HEK293 (cell line): ENCODE measurements at regions not wholly inside any gene's neighbourhood (a gene's known extent, or its start where the extent isn't known, plus 50 kb on each side); places are given as distances from the start of the nearest gene placed in this dataset.

Experiments used
- CTCF ChIA-PET: fragments of 350-600 bp; formaldehyde crosslinking; extraction: SDS; loops from one replicate; lab custom pipeline; 2021; ENCODE audit warnings: antibody characterized with exemption; lab: Yijun Ruan, JAX
- POLR2A ChIA-PET: fragments of 300-600 bp; formaldehyde crosslinking; extraction: SDS; loops from one replicate; lab custom pipeline; 2020; ENCODE audit warnings: antibody characterized with exemption, inconsistent platforms; lab: Yijun Ruan, JAX
- H3K27ac ChIP-seq: fragments of 200-500 bp; sonication (Bioruptor generic); 2 replicates; pipeline ENCODE4 v1.5.1; 2014; ENCODE audit warnings: low read depth, low read length, control low read depth, inconsistent platforms; ENCODE audit errors: extremely low read depth
- H3K36me3 ChIP-seq, 2 experiments: fragments of 200-500 bp in 1 of 2; sonication (Bioruptor generic) in 1 of 2; 1 replicate in 1 of 2; 2 replicates in 1 of 2; pipeline ENCODE4 v1.5.1; 2014 to 2017; ENCODE audit warnings: inconsistent platforms in 2 of 2, low read length in 2 of 2; ENCODE audit not compliant: control insufficient read depth in 2 of 2, insufficient read depth in 1 of 2
- H3K4me1 ChIP-seq: fragments of 200-500 bp; sonication (Bioruptor generic); 2 replicates; pipeline ENCODE4 v1.5.1; 2014; ENCODE audit warnings: mild to moderate bottlenecking, low read length, inconsistent platforms; ENCODE audit not compliant: control insufficient read depth, insufficient read depth
- H3K4me3 ChIP-seq: 2 replicates; pipeline ENCODE4 v1.5.1; 2011; ENCODE audit warnings: low read depth, mild to moderate bottlenecking, control low read depth, low read length, moderate library complexity
- H3K9me3 ChIP-seq: fragments of 200-500 bp; sonication (Bioruptor generic); 2 replicates; pipeline ENCODE4 v1.5.1; 2014; ENCODE audit warnings: low read depth, low read length, inconsistent platforms; ENCODE audit not compliant: control insufficient read depth, insufficient read depth
- MEIS1 ChIP-seq: sonication (generic); formaldehyde crosslinking; IDR thresholded peaks from 2 replicates; pipeline ENCODE4 v1.8.1; 2022; ENCODE audit warnings: missing genetic modification reagents, mild to moderate bottlenecking, borderline replicate concordance
- TRIM28 ChIP-seq: IDR thresholded peaks from 2 replicates; pipeline ENCODE4 v1.6.1; 2011; ENCODE audit warnings: low read length, control low read depth, borderline replicate concordance
- ZNF132 ChIP-seq: fragments of 450-650 bp; formaldehyde crosslinking; IDR thresholded peaks from 2 replicates; pipeline ENCODE4 v1.5.1; 2017; ENCODE audit warnings: missing biosample characterization, missing genetic modification characterization, borderline replicate concordance
- ZNF16 ChIP-seq: fragments of 450-650 bp; formaldehyde crosslinking; IDR thresholded peaks from 2 replicates; pipeline ENCODE4 v1.5.1; 2016; ENCODE audit warnings: low read depth, missing biosample characterization, missing genetic modification characterization
- ZNF214 ChIP-seq: fragments of 450-650 bp; formaldehyde crosslinking; IDR thresholded peaks from 2 replicates; pipeline ENCODE4 v1.5.1; 2017; ENCODE audit warnings: missing biosample characterization, mild to moderate bottlenecking, missing genetic modification characterization, borderline replicate concordance
- ZNF221 ChIP-seq: fragments of 450-650 bp; formaldehyde crosslinking; IDR thresholded peaks from 2 replicates; pipeline ENCODE4 v1.5.1; 2017; ENCODE audit warnings: missing biosample characterization, missing genetic modification characterization, borderline replicate concordance
- ZNF350 ChIP-seq: fragments of 450-650 bp; formaldehyde crosslinking; IDR thresholded peaks from 2 replicates; pipeline ENCODE4 v1.5.0; 2017; ENCODE audit warnings: missing biosample characterization, mild to moderate bottlenecking, missing genetic modification characterization
- ZNF404 ChIP-seq: fragments of 450-650 bp; formaldehyde crosslinking; IDR thresholded peaks from 2 replicates; pipeline ENCODE4 v1.5.1; 2017; ENCODE audit warnings: missing biosample characterization, missing genetic modification characterization
- ZNF510 ChIP-seq: fragments of 450-650 bp; formaldehyde crosslinking; IDR thresholded peaks from 2 replicates; pipeline ENCODE4 v1.5.1; 2018; ENCODE audit warnings: mild to moderate bottlenecking, missing genetic modification characterization, missing biosample characterization; ENCODE audit not compliant: insufficient replicate concordance
- ZNF521 ChIP-seq: fragments of 450-650 bp; formaldehyde crosslinking; IDR thresholded peaks from 2 replicates; pipeline ENCODE4 v1.5.1; 2017; ENCODE audit warnings: missing biosample characterization, mild to moderate bottlenecking, missing genetic modification characterization
- ZNF571 ChIP-seq: fragments of 450-650 bp; formaldehyde crosslinking; IDR thresholded peaks from 2 replicates; pipeline ENCODE4 v1.5.0; 2017; ENCODE audit warnings: missing biosample characterization, missing genetic modification characterization
- ZNF791 ChIP-seq: fragments of 450-650 bp; formaldehyde crosslinking; IDR thresholded peaks from 2 replicates; pipeline ENCODE4 v1.5.1; 2016; ENCODE audit warnings: missing biosample characterization, missing genetic modification characterization
- TF ChIP-seq, protein P1 (sequence below): fragments of 450-650 bp; formaldehyde crosslinking; IDR thresholded peaks from 2 replicates; pipeline ENCODE4 v1.5.1; 2017; ENCODE audit warnings: missing biosample characterization, missing genetic modification characterization
- TF ChIP-seq, protein P2 (sequence below): fragments of 450-650 bp; formaldehyde crosslinking; IDR thresholded peaks from 2 replicates; pipeline ENCODE4 v1.5.1; 2016; ENCODE audit warnings: missing biosample characterization, missing genetic modification characterization
- TF ChIP-seq, protein P3 (sequence below): fragments of 450-650 bp; formaldehyde crosslinking; IDR thresholded peaks from 2 replicates; pipeline ENCODE4 v1.5.1; 2016; ENCODE audit warnings: missing biosample characterization, missing genetic modification characterization
- TF ChIP-seq, protein P4 (sequence below): fragments of 450-650 bp; formaldehyde crosslinking; IDR thresholded peaks from 2 replicates; pipeline ENCODE4 v1.5.1; 2016; ENCODE audit warnings: missing biosample characterization, missing genetic modification characterization
- TF ChIP-seq, protein P5 (sequence below): IDR thresholded peaks from 2 replicates; pipeline ENCODE4 v1.6.1; 2011; ENCODE audit warnings: mild to moderate bottlenecking, low read depth, low read length, borderline replicate concordance
- TF ChIP-seq, protein P6 (sequence below): fragments of 450-650 bp; formaldehyde crosslinking; IDR thresholded peaks from 2 replicates; pipeline ENCODE4 v1.5.0; 2017; ENCODE audit warnings: missing biosample characterization, missing genetic modification characterization, borderline replicate concordance
- TF ChIP-seq, protein P7 (sequence below): fragments of 450-650 bp; formaldehyde crosslinking; IDR thresholded peaks from 2 replicates; pipeline ENCODE4 v1.5.1; 2016; ENCODE audit warnings: missing biosample characterization, missing genetic modification characterization

DNA sequence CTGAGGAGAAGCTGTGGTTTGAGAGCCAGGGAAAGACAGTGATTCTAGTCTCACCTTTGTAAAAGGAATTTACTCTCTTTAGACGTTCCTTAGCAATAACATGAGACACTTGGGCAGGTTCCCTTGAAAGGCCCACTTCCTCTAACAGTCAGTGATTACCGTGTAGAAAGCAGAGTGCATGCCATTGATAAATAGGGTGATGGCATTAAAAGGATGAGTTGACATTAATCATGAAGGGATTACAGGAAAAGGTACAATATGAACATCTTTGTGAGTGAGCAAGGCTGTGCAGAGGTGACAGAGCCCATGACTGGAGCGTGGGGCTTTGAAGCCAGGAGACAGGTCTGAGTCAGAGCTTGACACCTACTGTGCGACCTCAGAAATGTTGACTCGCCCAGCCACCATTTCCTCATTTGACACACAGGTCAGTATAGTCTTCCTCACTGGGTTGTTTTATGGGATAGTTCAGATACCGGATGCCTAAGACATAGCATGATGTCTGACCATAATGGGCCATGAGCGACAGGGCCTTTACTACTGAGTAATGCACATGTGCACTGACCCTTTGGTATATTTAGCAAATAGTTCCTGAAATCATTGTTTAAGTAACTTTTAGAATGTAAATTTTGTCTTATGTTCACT is 341.7 kb upstream of the MTNR1B start:
- no peaks in the 10 kb centered on the region for H3K4me1 ChIP-seq
- no peak overlapping the region for H3K27ac ChIP-seq
- TF ChIP-seq ZNF510 (no peak), ZNF132 (tag by site-specific recombination) (no peak), ZNF221 (no peak), ZNF521 (no peak), ZNF16 (tag by site-specific recombination) (no peak), ZNF571 (tag by site-specific recombination) (no peak)
- TF ChIP-seq, protein P1, sequence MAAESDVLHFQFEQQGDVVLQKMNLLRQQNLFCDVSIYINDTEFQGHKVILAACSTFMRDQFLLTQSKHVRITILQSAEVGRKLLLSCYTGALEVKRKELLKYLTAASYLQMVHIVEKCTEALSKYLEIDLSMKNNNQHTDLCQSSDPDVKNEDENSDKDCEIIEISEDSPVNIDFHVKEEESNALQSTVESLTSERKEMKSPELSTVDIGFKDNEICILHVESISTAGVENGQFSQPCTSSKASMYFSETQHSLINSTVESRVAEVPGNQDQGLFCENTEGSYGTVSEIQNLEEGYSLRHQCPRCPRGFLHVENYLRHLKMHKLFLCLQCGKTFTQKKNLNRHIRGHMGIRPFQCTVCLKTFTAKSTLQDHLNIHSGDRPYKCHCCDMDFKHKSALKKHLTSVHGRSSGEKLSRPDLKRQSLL (tag by site-specific recombination), result no peak
- TF ChIP-seq, protein P2, sequence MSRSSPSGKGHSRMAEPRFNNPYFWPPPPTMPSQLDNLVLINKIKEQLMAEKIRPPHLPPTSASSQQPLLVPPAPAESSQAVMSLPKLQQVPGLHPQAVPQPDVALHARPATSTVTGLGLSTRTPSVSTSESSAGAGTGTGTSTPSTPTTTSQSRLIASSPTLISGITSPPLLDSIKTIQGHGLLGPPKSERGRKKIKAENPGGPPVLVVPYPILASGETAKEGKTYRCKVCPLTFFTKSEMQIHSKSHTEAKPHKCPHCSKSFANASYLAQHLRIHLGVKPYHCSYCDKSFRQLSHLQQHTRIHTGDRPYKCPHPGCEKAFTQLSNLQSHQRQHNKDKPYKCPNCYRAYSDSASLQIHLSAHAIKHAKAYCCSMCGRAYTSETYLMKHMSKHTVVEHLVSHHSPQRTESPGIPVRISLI (tag by site-specific recombination), result no peak
- TF ChIP-seq, protein P3, sequence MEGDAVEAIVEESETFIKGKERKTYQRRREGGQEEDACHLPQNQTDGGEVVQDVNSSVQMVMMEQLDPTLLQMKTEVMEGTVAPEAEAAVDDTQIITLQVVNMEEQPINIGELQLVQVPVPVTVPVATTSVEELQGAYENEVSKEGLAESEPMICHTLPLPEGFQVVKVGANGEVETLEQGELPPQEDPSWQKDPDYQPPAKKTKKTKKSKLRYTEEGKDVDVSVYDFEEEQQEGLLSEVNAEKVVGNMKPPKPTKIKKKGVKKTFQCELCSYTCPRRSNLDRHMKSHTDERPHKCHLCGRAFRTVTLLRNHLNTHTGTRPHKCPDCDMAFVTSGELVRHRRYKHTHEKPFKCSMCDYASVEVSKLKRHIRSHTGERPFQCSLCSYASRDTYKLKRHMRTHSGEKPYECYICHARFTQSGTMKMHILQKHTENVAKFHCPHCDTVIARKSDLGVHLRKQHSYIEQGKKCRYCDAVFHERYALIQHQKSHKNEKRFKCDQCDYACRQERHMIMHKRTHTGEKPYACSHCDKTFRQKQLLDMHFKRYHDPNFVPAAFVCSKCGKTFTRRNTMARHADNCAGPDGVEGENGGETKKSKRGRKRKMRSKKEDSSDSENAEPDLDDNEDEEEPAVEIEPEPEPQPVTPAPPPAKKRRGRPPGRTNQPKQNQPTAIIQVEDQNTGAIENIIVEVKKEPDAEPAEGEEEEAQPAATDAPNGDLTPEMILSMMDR, result no peak
- no peaks in the 10 kb centered on the region for H3K9me3 ChIP-seq
- ChIA-PET POLR2A (no interaction called here), CTCF (interaction anchor here (1.0 kb wide), 1 partner anchor 14 kb away, joined by 3 read pairs; no protein-coding TSS in a partner anchor)
- no peak overlapping the region for H3K4me3 ChIP-seq
- no peaks in the 10 kb centered on the region for H3K36me3 ChIP-seq

DNA sequence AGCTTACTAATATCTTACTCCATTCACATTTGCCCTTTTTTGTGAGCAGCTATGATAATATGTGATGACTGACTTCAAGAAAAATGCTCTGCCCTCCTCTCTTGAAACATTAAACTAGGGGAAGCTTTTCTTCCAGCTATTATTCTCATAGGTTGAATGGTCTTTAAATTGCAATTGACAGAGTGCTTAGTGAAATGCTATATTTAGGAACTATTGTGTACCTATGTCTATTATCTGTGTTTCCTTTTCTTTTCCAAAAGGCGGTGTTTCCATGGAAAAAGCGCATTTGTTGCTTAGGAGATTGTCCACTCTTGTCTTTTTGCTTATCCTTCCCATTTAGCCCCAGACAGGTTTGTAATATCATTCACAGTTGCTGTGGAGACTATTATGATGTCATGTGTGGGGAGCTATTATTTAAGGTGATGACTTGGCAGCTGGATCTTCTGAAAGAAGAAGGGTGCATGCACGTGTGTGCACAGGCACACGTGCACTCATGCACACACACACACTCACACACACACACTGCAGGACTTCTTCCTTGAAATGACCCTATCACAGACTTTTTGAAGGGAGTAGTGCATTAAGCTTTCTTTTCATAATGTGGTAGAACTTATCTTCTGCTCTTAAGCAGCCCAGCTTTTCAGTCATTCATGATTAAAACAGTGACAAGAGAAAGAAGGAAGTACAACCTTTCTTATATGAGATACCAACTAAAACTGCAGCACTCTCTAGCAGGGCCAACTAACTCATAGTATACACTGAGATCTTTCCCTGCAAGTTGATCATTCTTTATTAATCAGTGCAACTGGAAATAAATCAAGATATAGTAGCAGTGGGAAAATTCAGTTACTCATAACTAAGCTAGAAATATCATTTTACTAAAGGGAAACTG is 340.8 kb upstream of the MTNR1B start:
- ChIA-PET CTCF (interaction anchor here (1.0 kb wide), 1 partner anchor 13 kb away, joined by 3 read pairs; no protein-coding TSS in a partner anchor), POLR2A (no interaction called here)

More for the DNA sequence above, 340.8 kb upstream of the MTNR1B start:
- TF ChIP-seq MEIS1 (CRISPR knock-in tag), result no peak
- TF ChIP-seq, protein P4, sequence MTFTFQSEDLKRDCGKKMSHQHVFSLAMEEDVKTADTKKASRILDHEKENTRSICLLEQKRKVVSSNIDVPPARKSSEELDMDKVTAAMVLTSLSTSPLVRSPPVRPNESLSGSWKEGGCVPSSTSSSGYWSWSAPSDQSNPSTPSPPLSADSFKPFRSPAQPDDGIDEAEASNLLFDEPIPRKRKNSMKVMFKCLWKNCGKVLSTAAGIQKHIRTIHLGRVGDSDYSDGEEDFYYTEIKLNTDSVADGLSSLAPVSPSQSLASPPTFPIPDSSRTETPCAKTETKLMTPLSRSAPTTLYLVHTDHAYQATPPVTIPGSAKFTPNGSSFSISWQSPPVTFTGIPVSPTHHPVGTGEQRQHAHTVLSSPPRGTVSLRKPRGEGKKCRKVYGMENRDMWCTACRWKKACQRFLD (tag by site-specific recombination), result no peak
- TF ChIP-seq ZNF791 (tag by site-specific recombination), result no peak
- TF ChIP-seq, protein P5, sequence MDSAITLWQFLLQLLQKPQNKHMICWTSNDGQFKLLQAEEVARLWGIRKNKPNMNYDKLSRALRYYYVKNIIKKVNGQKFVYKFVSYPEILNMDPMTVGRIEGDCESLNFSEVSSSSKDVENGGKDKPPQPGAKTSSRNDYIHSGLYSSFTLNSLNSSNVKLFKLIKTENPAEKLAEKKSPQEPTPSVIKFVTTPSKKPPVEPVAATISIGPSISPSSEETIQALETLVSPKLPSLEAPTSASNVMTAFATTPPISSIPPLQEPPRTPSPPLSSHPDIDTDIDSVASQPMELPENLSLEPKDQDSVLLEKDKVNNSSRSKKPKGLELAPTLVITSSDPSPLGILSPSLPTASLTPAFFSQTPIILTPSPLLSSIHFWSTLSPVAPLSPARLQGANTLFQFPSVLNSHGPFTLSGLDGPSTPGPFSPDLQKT, result no peak
- TF ChIP-seq, protein P6, sequence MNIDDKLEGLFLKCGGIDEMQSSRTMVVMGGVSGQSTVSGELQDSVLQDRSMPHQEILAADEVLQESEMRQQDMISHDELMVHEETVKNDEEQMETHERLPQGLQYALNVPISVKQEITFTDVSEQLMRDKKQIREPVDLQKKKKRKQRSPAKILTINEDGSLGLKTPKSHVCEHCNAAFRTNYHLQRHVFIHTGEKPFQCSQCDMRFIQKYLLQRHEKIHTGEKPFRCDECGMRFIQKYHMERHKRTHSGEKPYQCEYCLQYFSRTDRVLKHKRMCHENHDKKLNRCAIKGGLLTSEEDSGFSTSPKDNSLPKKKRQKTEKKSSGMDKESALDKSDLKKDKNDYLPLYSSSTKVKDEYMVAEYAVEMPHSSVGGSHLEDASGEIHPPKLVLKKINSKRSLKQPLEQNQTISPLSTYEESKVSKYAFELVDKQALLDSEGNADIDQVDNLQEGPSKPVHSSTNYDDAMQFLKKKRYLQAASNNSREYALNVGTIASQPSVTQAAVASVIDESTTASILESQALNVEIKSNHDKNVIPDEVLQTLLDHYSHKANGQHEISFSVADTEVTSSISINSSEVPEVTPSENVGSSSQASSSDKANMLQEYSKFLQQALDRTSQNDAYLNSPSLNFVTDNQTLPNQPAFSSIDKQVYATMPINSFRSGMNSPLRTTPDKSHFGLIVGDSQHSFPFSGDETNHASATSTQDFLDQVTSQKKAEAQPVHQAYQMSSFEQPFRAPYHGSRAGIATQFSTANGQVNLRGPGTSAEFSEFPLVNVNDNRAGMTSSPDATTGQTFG (tag by site-specific recombination), result no peak
- no peak for TF ChIP-seq ZNF214
- TF ChIP-seq ZNF350 (tag by site-specific recombination), result no peak
- TF ChIP-seq ZNF404, result no peak
- no peak for TF ChIP-seq TRIM28
- TF ChIP-seq, protein P7, sequence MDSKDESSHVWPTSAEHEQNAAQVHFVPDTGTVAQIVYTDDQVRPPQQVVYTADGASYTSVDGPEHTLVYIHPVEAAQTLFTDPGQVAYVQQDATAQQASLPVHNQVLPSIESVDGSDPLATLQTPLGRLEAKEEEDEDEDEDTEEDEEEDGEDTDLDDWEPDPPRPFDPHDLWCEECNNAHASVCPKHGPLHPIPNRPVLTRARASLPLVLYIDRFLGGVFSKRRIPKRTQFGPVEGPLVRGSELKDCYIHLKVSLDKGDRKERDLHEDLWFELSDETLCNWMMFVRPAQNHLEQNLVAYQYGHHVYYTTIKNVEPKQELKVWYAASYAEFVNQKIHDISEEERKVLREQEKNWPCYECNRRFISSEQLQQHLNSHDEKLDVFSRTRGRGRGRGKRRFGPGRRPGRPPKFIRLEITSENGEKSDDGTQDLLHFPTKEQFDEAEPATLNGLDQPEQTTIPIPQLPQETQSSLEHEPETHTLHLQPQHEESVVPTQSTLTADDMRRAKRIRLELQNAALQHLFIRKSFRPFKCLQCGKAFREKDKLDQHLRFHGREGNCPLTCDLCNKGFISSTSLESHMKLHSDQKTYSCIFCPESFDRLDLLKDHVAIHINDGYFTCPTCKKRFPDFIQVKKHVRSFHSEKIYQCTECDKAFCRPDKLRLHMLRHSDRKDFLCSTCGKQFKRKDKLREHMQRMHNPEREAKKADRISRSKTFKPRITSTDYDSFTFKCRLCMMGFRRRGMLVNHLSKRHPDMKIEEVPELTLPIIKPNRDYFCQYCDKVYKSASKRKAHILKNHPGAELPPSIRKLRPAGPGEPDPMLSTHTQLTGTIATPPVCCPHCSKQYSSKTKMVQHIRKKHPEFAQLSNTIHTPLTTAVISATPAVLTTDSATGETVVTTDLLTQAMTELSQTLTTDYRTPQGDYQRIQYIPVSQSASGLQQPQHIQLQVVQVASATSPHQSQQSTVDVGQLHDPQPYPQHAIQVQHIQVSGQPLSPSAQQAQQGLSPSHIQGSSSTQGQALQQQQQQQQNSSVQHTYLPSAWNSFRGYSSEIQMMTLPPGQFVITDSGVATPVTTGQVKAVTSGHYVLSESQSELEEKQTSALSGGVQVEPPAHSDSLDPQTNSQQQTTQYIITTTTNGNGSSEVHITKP (tag by site-specific recombination), result no peak
- Histone ChIP-seq H3K4me3 (no peak overlapping the region), H3K36me3 (no peaks in the 10 kb centered on the region), H3K4me1 (no peaks in the 10 kb centered on the region), H3K27ac (no peak overlapping the region), H3K9me3 (no peaks in the 10 kb centered on the region)
